ENCODE measurements at regions not wholly inside any gene's neighbourhood (a gene's known extent, or its start where the extent isn't known, plus 50 kb on each side); places are given as distances from the start of the nearest gene placed in this dataset.
"Not testable (repeated sequence)": the region's sequence is repeated elsewhere in the genome, so short reads cannot be mapped to it uniquely, and the experiment has no call there.

- DNase-seq (no peak), ATAC-seq (no peak)
- Mint-ChIP-seq H3K36me3 (no peaks in the 10 kb centered on the region), H3K27ac (no peak overlapping the region), H3K4me1 (no peaks in the 10 kb centered on the region), H3K9me3 (peaks cover 0 to 24% (median 4%) of the 10 kb centered on the region in 11 donors), H3K27me3 (no peaks in the 10 kb centered on the region), H3K4me3 (no peak overlapping the region)
- Histone ChIP-seq H3K9me3 (ENCODE audit: control insufficient read depth in 2 of 3, low read length in 3 of 3) (no peaks in the 10 kb centered on the region), H3K27me3 (ENCODE audit: control insufficient read depth in 2 of 2, insufficient read depth in 2 of 2, low read length in 2 of 2) (no peaks in the 10 kb centered on the region), H3K27ac (ENCODE audit: low read depth, low read length) (no peak overlapping the region), H3K36me3 (ENCODE audit: control insufficient read depth in 2 of 3, insufficient read depth in 3 of 3, low read length in 3 of 3) (no peaks in the 10 kb centered on the region), H3K4me3 (ENCODE audit: low read length) (no peak overlapping the region), H3K4me1 (ENCODE audit: control insufficient read depth in 2 of 2, insufficient read depth in 2 of 2, low read length in 2 of 2) (no peaks in the 10 kb centered on the region)
- ChIA-PET POLR2A (no interaction called here), CTCF (no interaction called here)
- intact Hi-C loops (cut with micrococcal nuclease), result no loop called here
Measured at GRCh38 chr4:85018983-85019382, 52.5 kb upstream of the WDFY3 start.

DNA sequence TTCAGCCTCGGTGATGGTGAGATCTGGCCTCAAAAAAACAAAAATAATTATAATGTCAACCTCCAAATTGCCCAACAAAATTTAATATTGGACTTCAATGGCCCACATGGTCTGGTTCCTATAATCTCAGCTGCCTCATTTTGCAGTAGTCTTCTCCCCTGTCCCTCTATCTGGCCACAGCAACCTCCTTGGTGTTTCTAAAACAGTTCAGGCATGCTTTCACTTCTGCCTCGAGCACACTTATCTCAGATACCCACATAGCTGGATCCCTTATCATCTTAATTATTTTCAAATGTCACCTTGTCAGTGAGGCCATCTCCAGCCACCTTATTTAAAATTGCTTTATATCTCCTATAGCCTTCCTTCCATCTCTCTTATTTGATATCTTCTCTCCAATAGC is 52.9 kb upstream of the WDFY3 start:
- no peak for ATAC-seq
- Mint-ChIP-seq H3K27ac (no peak overlapping the region), H3K4me3 (no peak overlapping the region), H3K27me3 (no peaks in the 10 kb centered on the region), H3K9me3 (peaks cover 0 to 24% (median 4%) of the 10 kb centered on the region in 11 donors), H3K4me1 (no peaks in the 10 kb centered on the region), H3K36me3 (no peaks in the 10 kb centered on the region)
- CTCF ChIA-PET, result no interaction called here
- intact Hi-C loops (cut with micrococcal nuclease), result no loop called here
- POLR2A ChIA-PET, result no interaction called here
- Histone ChIP-seq H3K27me3 (ENCODE audit: control insufficient read depth in 2 of 2, insufficient read depth in 2 of 2, low read length in 2 of 2) (no peaks in the 10 kb centered on the region), H3K9me3 (ENCODE audit: control insufficient read depth in 2 of 3, low read length in 3 of 3) (no peaks in the 10 kb centered on the region), H3K4me3 (ENCODE audit: low read length) (no peak overlapping the region), H3K36me3 (ENCODE audit: control insufficient read depth in 2 of 3, insufficient read depth in 3 of 3, low read length in 3 of 3) (no peaks in the 10 kb centered on the region), H3K4me1 (ENCODE audit: control insufficient read depth in 2 of 2, insufficient read depth in 2 of 2, low read length in 2 of 2) (no peaks in the 10 kb centered on the region), H3K27ac (ENCODE audit: low read depth, low read length) (no peak overlapping the region)
- no peak for DNase-seq

- no peak overlapping the region for H3K27ac ChIP-seq (ENCODE audit: low read depth, low read length)
- POLR2A ChIA-PET, result no interaction called here
- ATAC-seq, result no peak
- no peak overlapping the region for H3K4me3 Mint-ChIP-seq
- no peak overlapping the region for H3K4me3 ChIP-seq (ENCODE audit: low read length)
- H3K27ac Mint-ChIP-seq, result no peak overlapping the region
- no peaks in the 10 kb centered on the region for H3K36me3 ChIP-seq (ENCODE audit: control insufficient read depth in 2 of 3, insufficient read depth in 3 of 3, low read length in 3 of 3)
- H3K27me3 ChIP-seq (ENCODE audit: control insufficient read depth in 2 of 2, insufficient read depth in 2 of 2, low read length in 2 of 2), result no peaks in the 10 kb centered on the region
- no peak for DNase-seq
- CTCF ChIA-PET, result no interaction called here
- peaks cover 0 to 18% (median 4%) of the 10 kb centered on the region in 11 donors for H3K9me3 Mint-ChIP-seq
- no peaks in the 10 kb centered on the region for H3K27me3 Mint-ChIP-seq
- no peaks in the 10 kb centered on the region for H3K4me1 ChIP-seq (ENCODE audit: control insufficient read depth in 2 of 2, insufficient read depth in 2 of 2, low read length in 2 of 2)
- no peaks in the 10 kb centered on the region for H3K4me1 Mint-ChIP-seq
- no peaks in the 10 kb centered on the region for H3K36me3 Mint-ChIP-seq
- no peaks in the 10 kb centered on the region for H3K9me3 ChIP-seq (ENCODE audit: control insufficient read depth in 2 of 3, low read length in 3 of 3)
- intact Hi-C loops (cut with micrococcal nuclease), result no loop called here
Measured at GRCh38 chr4:85024671-85025070, 58.2 kb upstream of the WDFY3 start.

DNA sequence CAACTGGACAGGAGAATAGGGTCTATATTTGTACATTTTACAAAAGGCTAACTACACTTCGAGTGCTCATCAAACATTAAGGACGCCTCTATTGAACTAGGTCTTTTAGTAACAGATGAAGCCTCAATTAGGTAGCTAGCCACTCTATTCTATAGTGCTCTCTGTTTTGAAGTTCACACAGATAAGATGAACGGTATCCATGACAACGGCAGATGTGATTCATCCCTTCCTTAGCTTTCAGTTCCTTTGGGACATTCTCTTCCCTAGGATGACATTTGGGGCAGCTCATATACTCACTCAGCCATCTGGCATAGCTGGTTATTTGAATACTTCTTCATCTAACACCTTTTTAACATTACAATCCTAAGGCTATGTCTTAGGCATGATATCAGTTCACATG is 62.4 kb upstream of the WDFY3 start:
- H3K9me3 ChIP-seq (ENCODE audit: control insufficient read depth in 2 of 3, low read length in 3 of 3), result no peaks in the 10 kb centered on the region
- no peak overlapping the region for H3K4me3 ChIP-seq (ENCODE audit: low read length)
- no peaks in the 10 kb centered on the region for H3K27me3 ChIP-seq (ENCODE audit: control insufficient read depth in 2 of 2, insufficient read depth in 2 of 2, low read length in 2 of 2)
- H3K4me1 ChIP-seq (ENCODE audit: control insufficient read depth in 2 of 2, insufficient read depth in 2 of 2, low read length in 2 of 2), result no peaks in the 10 kb centered on the region
- no peaks in the 10 kb centered on the region for H3K36me3 ChIP-seq (ENCODE audit: control insufficient read depth in 2 of 3, insufficient read depth in 3 of 3, low read length in 3 of 3)
- ChIA-PET POLR2A (no interaction called here), CTCF (no interaction called here)
- ATAC-seq, result no peak
- intact Hi-C loops (cut with micrococcal nuclease), result no loop called here
- no peak overlapping the region for H3K27ac ChIP-seq (ENCODE audit: low read depth, low read length)
- DNase-seq, result no peak
- no peaks in the 10 kb centered on the region for H3K4me1 Mint-ChIP-seq
- H3K36me3 Mint-ChIP-seq, result no peaks in the 10 kb centered on the region
- no peaks in the 10 kb centered on the region for H3K27me3 Mint-ChIP-seq
- no peak overlapping the region for H3K27ac Mint-ChIP-seq
- H3K4me3 Mint-ChIP-seq, result no peak overlapping the region
- peaks cover 6 to 29% (median 12%) of the 10 kb centered on the region in 11 donors for H3K9me3 Mint-ChIP-seq

GRCh38 chr4:85029453-85029852 is 63.0 kb upstream of the WDFY3 start:
- Histone ChIP-seq H3K4me1 (ENCODE audit: control insufficient read depth in 2 of 2, insufficient read depth in 2 of 2, low read length in 2 of 2) (no peaks in the 10 kb centered on the region), H3K4me3 (ENCODE audit: low read length) (no peak overlapping the region), H3K36me3 (ENCODE audit: control insufficient read depth in 2 of 3, insufficient read depth in 3 of 3, low read length in 3 of 3) (no peaks in the 10 kb centered on the region), H3K27ac (ENCODE audit: low read depth, low read length) (no peak overlapping the region), H3K27me3 (ENCODE audit: control insufficient read depth in 2 of 2, insufficient read depth in 2 of 2, low read length in 2 of 2) (no peaks in the 10 kb centered on the region), H3K9me3 (ENCODE audit: control insufficient read depth in 2 of 3, low read length in 3 of 3) (no peaks in the 10 kb centered on the region)
- no peak overlapping the region for H3K27ac Mint-ChIP-seq
- ChIA-PET POLR2A (no interaction called here), CTCF (no interaction called here)
- ATAC-seq (no peak), DNase-seq (no peak)
- no peaks in the 10 kb centered on the region for H3K36me3 Mint-ChIP-seq
- peaks cover 6 to 35% (median 17%) of the 10 kb centered on the region in 11 donors for H3K9me3 Mint-ChIP-seq
- no peaks in the 10 kb centered on the region for H3K27me3 Mint-ChIP-seq
- H3K4me3 Mint-ChIP-seq, result no peak overlapping the region
- intact Hi-C loops (cut with micrococcal nuclease), result no loop called here
- no peaks in the 10 kb centered on the region for H3K4me1 Mint-ChIP-seq

DNA sequence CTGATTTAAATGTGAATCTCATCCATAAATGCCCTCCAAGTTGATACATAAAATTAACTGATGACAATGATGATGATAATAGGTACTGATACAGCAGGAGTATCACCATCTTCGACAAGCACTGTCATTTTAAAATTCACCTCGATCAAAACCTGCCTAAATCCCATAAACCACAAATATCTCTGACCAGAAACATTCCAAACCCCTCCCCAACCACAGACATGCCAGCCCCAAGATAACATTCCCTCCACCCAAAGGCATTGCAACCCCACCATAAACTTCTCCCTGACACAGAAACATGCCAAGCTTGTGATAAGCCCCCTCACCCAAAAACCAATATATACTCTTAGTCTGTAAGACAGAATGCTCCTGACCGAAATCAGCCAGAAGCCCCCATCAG is 63.7 kb upstream of the WDFY3 start:
- Histone ChIP-seq H3K4me3 (ENCODE audit: low read length) (no peak overlapping the region), H3K9me3 (ENCODE audit: control insufficient read depth in 2 of 3, low read length in 3 of 3) (no peaks in the 10 kb centered on the region), H3K27me3 (ENCODE audit: control insufficient read depth in 2 of 2, insufficient read depth in 2 of 2, low read length in 2 of 2) (no peaks in the 10 kb centered on the region), H3K36me3 (ENCODE audit: control insufficient read depth in 2 of 3, insufficient read depth in 3 of 3, low read length in 3 of 3) (no peaks in the 10 kb centered on the region), H3K4me1 (ENCODE audit: control insufficient read depth in 2 of 2, insufficient read depth in 2 of 2, low read length in 2 of 2) (no peaks in the 10 kb centered on the region), H3K27ac (ENCODE audit: low read depth, low read length) (no peak overlapping the region)
- DNase-seq (no peak), ATAC-seq (no peak)
- no peak overlapping the region for H3K4me3 Mint-ChIP-seq
- intact Hi-C loops (cut with micrococcal nuclease), result no loop called here
- H3K36me3 Mint-ChIP-seq, result no peaks in the 10 kb centered on the region
- no peak overlapping the region for H3K27ac Mint-ChIP-seq
- no peaks in the 10 kb centered on the region for H3K27me3 Mint-ChIP-seq
- no peaks in the 10 kb centered on the region for H3K4me1 Mint-ChIP-seq
- POLR2A ChIA-PET, result no interaction called here
- H3K9me3 Mint-ChIP-seq, result peaks cover 6 to 36% (median 18%) of the 10 kb centered on the region in 11 donors
- CTCF ChIA-PET, result no interaction called here

DNA sequence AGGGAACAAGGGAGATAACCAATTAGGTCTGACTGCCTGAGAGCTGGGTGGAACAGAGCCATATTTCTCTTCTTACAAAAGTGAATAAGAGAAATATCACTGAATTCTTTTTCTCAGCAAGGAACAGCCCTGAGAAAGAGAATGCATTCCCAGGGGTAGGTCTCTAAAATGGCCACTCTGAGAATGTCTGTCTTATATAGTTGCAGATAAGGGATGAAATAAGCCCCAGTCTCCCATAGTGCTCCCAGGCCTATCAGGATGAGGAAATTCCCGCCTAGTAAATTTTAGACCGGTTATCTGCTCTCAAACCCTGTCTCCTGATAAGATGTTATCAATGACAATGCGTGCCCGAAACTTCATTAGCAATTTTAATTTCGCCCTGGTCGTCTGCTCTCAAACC is 67.3 kb upstream of the WDFY3 start:
- CTCF ChIA-PET; H3K27me3 Mint-ChIP-seq; ATAC-seq; POLR2A ChIA-PET; H3K4me1 ChIP-seq (ENCODE audit: control insufficient read depth in 2 of 2, insufficient read depth in 2 of 2, low read length in 2 of 2); H3K36me3 Mint-ChIP-seq; H3K4me3 ChIP-seq (ENCODE audit: low read length); H3K9me3 ChIP-seq (ENCODE audit: control insufficient read depth in 2 of 3, low read length in 3 of 3); H3K4me3 Mint-ChIP-seq; H3K27me3 ChIP-seq (ENCODE audit: control insufficient read depth in 2 of 2, insufficient read depth in 2 of 2, low read length in 2 of 2); H3K4me1 Mint-ChIP-seq; intact Hi-C loops (cut with micrococcal nuclease); H3K27ac ChIP-seq (ENCODE audit: low read depth, low read length); H3K27ac Mint-ChIP-seq; DNase-seq; H3K36me3 ChIP-seq (ENCODE audit: control insufficient read depth in 2 of 3, insufficient read depth in 3 of 3, low read length in 3 of 3): not testable (repeated sequence)
- H3K9me3 Mint-ChIP-seq, result peaks cover 5 to 33% (median 18%) of the 10 kb centered on the region in 11 donors
